PC-9 (cell line): ENCODE measurements at regions not wholly inside any gene's neighbourhood (a gene's known extent, or its start where the extent isn't known, plus 50 kb on each side); places are given as distances from the start of the nearest gene placed in this dataset.

Source experiments
- CTCF ChIP-seq: fragments of 200-600 bp; sonication (generic); conservative IDR thresholded peaks from 2 replicates; pipeline ENCODE4 v1.6.1; 2017; ENCODE audit warnings: mixed run types, antibody characterized with exemption, mild to moderate bottlenecking, moderate library complexity
- EZH2 ChIP-seq: fragments of 200-600 bp; sonication (generic); IDR thresholded peaks from 2 replicates; pipeline ENCODE4 v1.8.0; 2017; ENCODE audit warnings: antibody characterized with exemption, low read depth

GRCh38 chr1:103341377-103341880 lies 184.1 kb upstream of the RNPC3 start:
- TF ChIP-seq CTCF (no peak), EZH2 (no peak)
